ENCODE measurements at regions not wholly inside any gene's neighbourhood (a gene's known extent, or its start where the extent isn't known, plus 50 kb on each side); places are given as distances from the start of the nearest gene placed in this dataset.

DNA sequence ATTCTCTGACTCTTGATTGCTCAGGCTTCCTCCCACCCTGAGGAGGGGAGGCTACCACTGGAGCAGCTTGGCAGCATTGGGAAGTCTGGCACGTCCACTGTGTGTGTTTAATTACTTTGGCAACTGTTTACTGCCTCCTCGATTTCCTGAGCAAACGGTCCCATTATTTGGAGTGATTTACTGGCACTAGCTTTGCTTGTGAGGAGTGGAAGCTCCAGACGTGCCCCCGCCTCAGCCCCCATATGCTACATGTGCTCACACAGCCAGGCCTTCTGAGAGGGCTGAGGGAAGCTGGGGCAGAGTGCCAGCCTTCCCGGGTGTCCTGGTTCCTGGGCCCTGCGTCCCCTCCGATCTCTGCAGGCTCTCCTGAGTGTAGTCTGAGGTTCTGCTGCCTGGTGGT lies 306.2 kb downstream of the PTPRU start:
- TF ChIP-seq CTCF (IDR thresholded peaks at IDR 0.05) (no peak), EP300 (IDR thresholded peaks at IDR 0.05) (no peak), POLR2A (IDR thresholded peaks at IDR 0.05) (no peak), POLR2AphosphoS5 (IDR thresholded peaks at IDR 0.05) (no peak)
